IMR-90 (cell line): ENCODE measurements at regions not wholly inside any gene's neighbourhood (a gene's known extent, or its start where the extent isn't known, plus 50 kb on each side); places are given as distances from the start of the nearest gene placed in this dataset.

Experiments
- ATAC-seq: fragments of 200-7000 bp; cut with Tn5 transposase; 2 replicates; pipeline ENCODE4 v1.9.1; 2020; ENCODE audit warnings: low read depth, mild to moderate bottlenecking, moderate library complexity
- BruUV-seq: library from RNA; stranded (reverse); fragments of 400-500 nt; replicated peaks from 2 replicates; lab custom pipeline; 2021; lab: Mats Ljungman, UMichigan
- CTCF ChIA-PET: fragments of 300-600 bp; formaldehyde crosslinking; extraction: SDS; loops from one replicate; lab custom pipeline; 2021; ENCODE audit warnings: antibody characterized with exemption; lab: Yijun Ruan, JAX
- POLR2A ChIA-PET: fragments of 300-600 bp; sonication (Branson Sonifier 250); formaldehyde crosslinking; loops from one replicate; lab custom pipeline; 2022; ENCODE audit warnings: antibody characterized with exemption; ENCODE audit not compliant: unreplicated experiment; lab: Charles Lee
- DNase-seq: peaks from one replicate; pipeline ENCODE4 v3.0.0; 2013
- H2AFZ ChIP-seq: replicated peaks from 2 replicates; pipeline ENCODE3; 2013; ENCODE audit warnings: low read length, mild to moderate bottlenecking; ENCODE audit not compliant: poor library complexity
- H2AK5ac ChIP-seq: 2 replicates; pipeline ENCODE4 v1.6.1; 2013; ENCODE audit warnings: low read depth, low read length, inconsistent platforms
- H2AK9ac ChIP-seq: replicated peaks from 2 replicates; pipeline ENCODE3; 2013; ENCODE audit warnings: mild to moderate bottlenecking, low read depth, low read length, moderate library complexity; ENCODE audit not compliant: poor library complexity
- H2BK120ac ChIP-seq: 2 replicates; pipeline ENCODE4 v1.6.1; 2013; ENCODE audit warnings: low read depth, low read length, inconsistent platforms
- H2BK15ac ChIP-seq: 3 replicates; pipeline ENCODE4 v1.6.1; 2013; ENCODE audit warnings: low read depth, low read length, inconsistent platforms
- H2BK20ac ChIP-seq: 2 replicates; pipeline ENCODE4 v1.6.1; 2013; ENCODE audit warnings: low read depth, mild to moderate bottlenecking, inconsistent platforms, low read length, moderate library complexity
- H2BK5ac ChIP-seq: 2 replicates; pipeline ENCODE4 v1.6.1; 2013; ENCODE audit warnings: mild to moderate bottlenecking, low read depth, low read length, inconsistent platforms; ENCODE audit not compliant: poor library complexity, severe bottlenecking
- H3K14ac ChIP-seq: replicated peaks from 2 replicates; pipeline ENCODE4 v1.6.1; 2013; ENCODE audit warnings: low read depth, low read length, inconsistent platforms
- H3K18ac ChIP-seq: 2 replicates; pipeline ENCODE4 v1.6.1; 2013; ENCODE audit warnings: low read depth, low read length, control low read depth
- H3K23ac ChIP-seq: 2 replicates; pipeline ENCODE4 v1.6.1; 2013; ENCODE audit warnings: low read depth, low read length, inconsistent platforms
- H3K27ac ChIP-seq: 2 replicates; pipeline ENCODE4 v1.5.1; 2013; ENCODE audit warnings: mild to moderate bottlenecking, control low read depth, low read length; ENCODE audit not compliant: insufficient read depth
- H3K27me3 ChIP-seq: 2 replicates; pipeline ENCODE4 v1.6.1; 2013; ENCODE audit warnings: low read length; ENCODE audit not compliant: control insufficient read depth, insufficient read depth
- H3K36me3 ChIP-seq: 2 replicates; pipeline ENCODE4 v1.6.1; 2013; ENCODE audit warnings: low read length, mixed read lengths; ENCODE audit not compliant: control insufficient read depth, insufficient read depth
- H3K4ac ChIP-seq: 2 replicates; pipeline ENCODE4 v1.6.1; 2013; ENCODE audit warnings: low read depth, low read length, inconsistent platforms
- H3K4me1 ChIP-seq: 2 replicates; pipeline ENCODE4 v1.6.1; 2013; ENCODE audit warnings: low read length, mixed read lengths; ENCODE audit not compliant: control insufficient read depth, insufficient read depth
- H3K4me2 ChIP-seq: 2 replicates; pipeline ENCODE4 v1.6.1; 2013; ENCODE audit warnings: low read depth, mild to moderate bottlenecking, control low read depth, low read length, moderate library complexity
- H3K4me3 ChIP-seq: 2 replicates; pipeline ENCODE4 v1.5.1; 2013; ENCODE audit warnings: low read depth, mild to moderate bottlenecking, control low read depth, low read length, moderate library complexity; ENCODE audit not compliant: insufficient read depth
- H3K56ac ChIP-seq: 2 replicates; pipeline ENCODE4 v1.6.1; 2013; ENCODE audit warnings: low read length, inconsistent platforms; ENCODE audit not compliant: insufficient read depth; ENCODE audit errors: extremely low read depth
- H3K79me1 ChIP-seq, 2 experiments: 2 replicates each; pipeline ENCODE4 v1.6.1; 2013; ENCODE audit warnings: low read length in 2 of 2, inconsistent platforms in 1 of 2, low read depth in 1 of 2
- H3K9ac ChIP-seq: 2 replicates; pipeline ENCODE4 v1.6.1; 2013; ENCODE audit warnings: low read depth, low read length, control low read depth
- H3K9me1 ChIP-seq: 2 replicates; pipeline ENCODE4 v1.6.1; 2013; ENCODE audit warnings: low read length, inconsistent platforms; ENCODE audit not compliant: insufficient read depth
- H3K9me3 ChIP-seq: 2 replicates; pipeline ENCODE4 v1.6.1; 2013; ENCODE audit warnings: low read length; ENCODE audit not compliant: control insufficient read depth, insufficient read depth
- H4K20me1 ChIP-seq: 2 replicates; pipeline ENCODE4 v1.6.1; 2013; ENCODE audit warnings: low read length, inconsistent platforms; ENCODE audit not compliant: insufficient read depth
- H4K5ac ChIP-seq: 2 replicates; pipeline ENCODE4 v1.6.1; 2013; ENCODE audit warnings: mild to moderate bottlenecking, low read depth, low read length, control low read depth
- H4K8ac ChIP-seq, 2 experiments: 2 replicates each; pipeline ENCODE4 v1.6.1; 2013; ENCODE audit warnings: low read depth in 2 of 2, low read length in 2 of 2, control low read depth in 1 of 2, inconsistent platforms in 1 of 2
- H4K91ac ChIP-seq: 2 replicates; pipeline ENCODE4 v1.6.1; 2013; ENCODE audit warnings: low read depth, low read length, inconsistent platforms; ENCODE audit not compliant: insufficient read depth
- BHLHE40 ChIP-seq: fragments of 150-350 bp; IDR thresholded peaks from 2 replicates; pipeline ENCODE4 v1.6.1; 2016; ENCODE audit warnings: mild to moderate bottlenecking, low read depth, low read length
- CEBPB ChIP-seq: IDR thresholded peaks from 2 replicates; pipeline ENCODE4 v1.6.1; 2012; ENCODE audit warnings: low read depth, low read length, improper control_type of control experiment
- CHD1 ChIP-seq: IDR thresholded peaks from 2 replicates; pipeline ENCODE4 v1.6.1; 2012; ENCODE audit warnings: low read depth, low read length, improper control_type of control experiment
- ELK1 ChIP-seq: fragments of 150-350 bp; IDR thresholded peaks from 2 replicates; pipeline ENCODE4 v1.6.1; 2016; ENCODE audit warnings: low read depth, mild to moderate bottlenecking, low read length, moderate library complexity, borderline replicate concordance
- FOS ChIP-seq: fragments of 150-350 bp; IDR thresholded peaks from 2 replicates; pipeline ENCODE4 v1.6.1; 2016; ENCODE audit warnings: low read depth, low read length
- MAFK ChIP-seq: IDR thresholded peaks from 2 replicates; pipeline ENCODE4 v1.6.1; 2012; ENCODE audit warnings: low read depth, low read length, improper control_type of control experiment
- MAZ ChIP-seq: IDR thresholded peaks from 2 replicates; pipeline ENCODE4 v1.6.1; 2012; ENCODE audit warnings: low read depth, mild to moderate bottlenecking, low read length, improper control_type of control experiment, moderate library complexity, borderline replicate concordance
- MXI1 ChIP-seq: IDR thresholded peaks from 2 replicates; pipeline ENCODE4 v1.6.1; 2012; ENCODE audit warnings: low read depth, mild to moderate bottlenecking, low read length, moderate library complexity, borderline replicate concordance
- NFE2L2 ChIP-seq: fragments of 150-350 bp; IDR thresholded peaks from 2 replicates; pipeline ENCODE4 v1.6.1; 2016; ENCODE audit warnings: low read depth, mild to moderate bottlenecking, low read length
- POLR2A ChIP-seq: IDR thresholded peaks from 2 replicates; pipeline ENCODE4 v1.6.1; 2012; ENCODE audit warnings: mild to moderate bottlenecking, low read depth, low read length
- RAD21 ChIP-seq: IDR thresholded peaks from 2 replicates; pipeline ENCODE4 v1.6.1; 2012; ENCODE audit warnings: low read length, improper control_type of control experiment
- RFX5 ChIP-seq: IDR thresholded peaks from 2 replicates; pipeline ENCODE4 v1.8.0; 2012; ENCODE audit warnings: low read depth, mild to moderate bottlenecking, low read length, moderate library complexity
- SMC3 ChIP-seq: fragments of 150-350 bp; IDR thresholded peaks from 2 replicates; pipeline ENCODE4 v1.6.1; 2016; ENCODE audit warnings: low read depth, mild to moderate bottlenecking, antibody characterized with exemption, low read length, moderate library complexity
- USF2 ChIP-seq: fragments of 150-350 bp; IDR thresholded peaks from 2 replicates; pipeline ENCODE4 v1.6.1; 2017; ENCODE audit warnings: mild to moderate bottlenecking, antibody characterized with exemption, low read length, low read depth
- WGBS, 2 experiments: methylation state at CpG; one replicate each; pipeline versions ENCODE4 v1.1.5 to v1.1.7; 2013; ENCODE audit warnings: missing lambda C conversion rate in 2 of 2; ENCODE audit not compliant: insufficient read length in 1 of 2; ENCODE audit errors: extremely low coverage in 2 of 2; 5-methylcytosine and 5-hydroxymethylcytosine counted together
- dilution Hi-C: fragments of 300-500 bp; cut with HindIII; formaldehyde crosslinking; loops from one replicate; pipeline ENCODE4 v1.14.3; 2018; ENCODE audit warnings: low sequenced_read_pairs; ENCODE audit not compliant: unreplicated experiment
- in situ Hi-C: fragments of 300-500 bp; cut with MboI; formaldehyde crosslinking; loops from 3 replicates; pipeline ENCODE4 v1.14.3; 2019; ENCODE audit warnings: low sequenced_read_pairs, inconsistent platforms, mixed read lengths
- intact Hi-C: fragments of 100-400 bp; cut with micrococcal nuclease; formaldehyde crosslinking; loops from 2 replicates; pipeline ENCODE4 v1.10.0; 2022
- TF ChIP-seq, protein P1 (sequence below): conservative IDR thresholded peaks from 2 replicates; pipeline ENCODE4 v1.5.1; 2012; ENCODE audit warnings: mild to moderate bottlenecking, low read depth, low read length, improper control_type of control experiment

- no CpG with 5 or more reads among the region's 8 CpGs for WGBS, 2 experiments
- POLR2A ChIA-PET, result no interaction called here
- intact Hi-C loops, result no loop called here
Observed at GRCh38 chr9:3088219-3088618, 244.3 kb upstream of the PUM3 start.

More at GRCh38 chr9:3088219-3088618, 244.3 kb upstream of the PUM3 start:
- ATAC-seq (no peak), DNase-seq (no peak)
- no peak overlapping the region for H2BK5ac ChIP-seq
- H3K14ac ChIP-seq, result no peak overlapping the region
- H2AK5ac ChIP-seq, result no peak overlapping the region
- no peaks in the 10 kb centered on the region for H3K79me1 ChIP-seq
- dilution Hi-C loops (no loop called here), in situ Hi-C loops (no loop called here)
- H3K4me1 ChIP-seq, result no peaks in the 10 kb centered on the region
- H3K4me2 ChIP-seq, result no peak overlapping the region
- H4K20me1 ChIP-seq, result no peaks in the 10 kb centered on the region
- no peak overlapping the region for H3K4me3 ChIP-seq
- H2AK9ac ChIP-seq, result no peak overlapping the region
- H3K4ac ChIP-seq, result no peak overlapping the region
- no peak overlapping the region for H3K18ac ChIP-seq
- no peaks in the 10 kb centered on the region for H3K36me3 ChIP-seq
- no peak overlapping the region for H3K9ac ChIP-seq
- TF ChIP-seq USF2 (no peak), MAZ (no peak), SMC3 (no peak), FOS (no peak), MAFK (no peak), MXI1 (no peak), POLR2A (no peak), RFX5 (no peak), RAD21 (no peak), CEBPB (no peak), ELK1 (no peak), NFE2L2 (no peak), BHLHE40 (no peak), CHD1 (no peak)
- TF ChIP-seq, protein P1, sequence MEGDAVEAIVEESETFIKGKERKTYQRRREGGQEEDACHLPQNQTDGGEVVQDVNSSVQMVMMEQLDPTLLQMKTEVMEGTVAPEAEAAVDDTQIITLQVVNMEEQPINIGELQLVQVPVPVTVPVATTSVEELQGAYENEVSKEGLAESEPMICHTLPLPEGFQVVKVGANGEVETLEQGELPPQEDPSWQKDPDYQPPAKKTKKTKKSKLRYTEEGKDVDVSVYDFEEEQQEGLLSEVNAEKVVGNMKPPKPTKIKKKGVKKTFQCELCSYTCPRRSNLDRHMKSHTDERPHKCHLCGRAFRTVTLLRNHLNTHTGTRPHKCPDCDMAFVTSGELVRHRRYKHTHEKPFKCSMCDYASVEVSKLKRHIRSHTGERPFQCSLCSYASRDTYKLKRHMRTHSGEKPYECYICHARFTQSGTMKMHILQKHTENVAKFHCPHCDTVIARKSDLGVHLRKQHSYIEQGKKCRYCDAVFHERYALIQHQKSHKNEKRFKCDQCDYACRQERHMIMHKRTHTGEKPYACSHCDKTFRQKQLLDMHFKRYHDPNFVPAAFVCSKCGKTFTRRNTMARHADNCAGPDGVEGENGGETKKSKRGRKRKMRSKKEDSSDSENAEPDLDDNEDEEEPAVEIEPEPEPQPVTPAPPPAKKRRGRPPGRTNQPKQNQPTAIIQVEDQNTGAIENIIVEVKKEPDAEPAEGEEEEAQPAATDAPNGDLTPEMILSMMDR, result no peak
- H4K5ac ChIP-seq, result no peak overlapping the region
- H3K27ac ChIP-seq, result no peak overlapping the region
- no peak overlapping the region for H2BK15ac ChIP-seq
- BruUV-seq, result no TSS peak
- H3K56ac ChIP-seq, result no peak overlapping the region
- CTCF ChIA-PET, result no interaction called here
- H2BK120ac ChIP-seq, result no peak overlapping the region
- H2BK20ac ChIP-seq, result no peak overlapping the region
- no peak overlapping the region for H4K91ac ChIP-seq
- no peaks in the 10 kb centered on the region for H3K9me1 ChIP-seq
- H3K27me3 ChIP-seq, result no peaks in the 10 kb centered on the region
- no peaks in the 10 kb centered on the region for H3K9me3 ChIP-seq
- H3K23ac ChIP-seq, result no peak overlapping the region
- H2AFZ ChIP-seq, result no peak overlapping the region
- H4K8ac ChIP-seq, result no peak overlapping the region
